Hematopoietic multipotent progenitor cell (in vitro differentiated cells): ENCODE measurements at regions not wholly inside any gene's neighbourhood (a gene's known extent, or its start where the extent isn't known, plus 50 kb on each side); places are given as distances from the start of the nearest gene placed in this dataset. TPM values are rescaled to one million over a fixed set of nuclear protein-coding genes. Genes with fewer than 3 reads are reported as not detected.

Experiments
- DNase-seq, 3 donors: peaks; one replicate each; pipeline ENCODE4 v3.0.0-alpha.2; 2011 to 2015; ENCODE audit warnings: low read depth in 2 of 3, low spot score in 2 of 3
- small RNA-seq: library from RNA; depleted of rRNA; stranded (forward); fragments of <200 nt; gene quantifications from one replicate; pipeline ENCODE3, GENCODE V24; 2012

GRCh38 chr3:181173227-181173626 lies 183.7 kb upstream of the DNAJC19 start:
- no peak for DNase-seq

GRCh38 chr3:181134873-181135272 lies 145.3 kb upstream of the DNAJC19 start:
- no peak for DNase-seq

GRCh38 chr3:181133832-181134231 lies 144.3 kb upstream of the DNAJC19 start:
- DNase-seq, result no peak

- DNase-seq, result no peak
These were observed 116.1 kb upstream of the DNAJC19 start for GRCh38 chr3:181105646-181106045.

GRCh38 chr3:181103605-181104004 lies 114.1 kb upstream of the DNAJC19 start:
- DNase-seq, result no peak

GRCh38 chr3:181086011-181086410 lies 96.5 kb upstream of the DNAJC19 start:
- DNase-seq, result no peak

- no peak for DNase-seq
These were observed 92.4 kb upstream of the DNAJC19 start for GRCh38 chr3:181081930-181082329.

- DNase-seq, result no peak
These were observed 87.0 kb upstream of the DNAJC19 start for GRCh38 chr3:181076558-181076957.

- no peak for DNase-seq
These were observed 85.6 kb upstream of the DNAJC19 start for GRCh38 chr3:181075098-181075497.

- no peak for DNase-seq
These were observed 76.9 kb upstream of the DNAJC19 start for GRCh38 chr3:181066143-181067087.

- DNase-seq, result no peak
These were observed 66.7 kb upstream of the DNAJC19 start for GRCh38 chr3:181056136-181056732.

GRCh38 chr3:181054538-181054937 lies 65.0 kb upstream of the DNAJC19 start:
- DNase-seq, result no peak

GRCh38 chr3:181052256-181052655 lies 62.7 kb upstream of the DNAJC19 start:
- no peak for DNase-seq

GRCh38 chr3:181050738-181051137 lies 61.2 kb upstream of the DNAJC19 start:
- DNase-seq, result no peak

GRCh38 chr3:181040030-181040429 lies 50.5 kb upstream of the DNAJC19 start:
- no peak for DNase-seq

Small RNAs in the stretch of these regions (small RNA-seq; reads per million reads assigned to genes)
- gene AC083904.1 (not detected), gene RNU6-4P (4.8 reads per million, percentile 87 among the genes with 10 or more reads in this experiment)
